ENCODE measurements at regions not wholly inside any gene's neighbourhood (a gene's known extent, or its start where the extent isn't known, plus 50 kb on each side); places are given as distances from the start of the nearest gene placed in this dataset.

DNA sequence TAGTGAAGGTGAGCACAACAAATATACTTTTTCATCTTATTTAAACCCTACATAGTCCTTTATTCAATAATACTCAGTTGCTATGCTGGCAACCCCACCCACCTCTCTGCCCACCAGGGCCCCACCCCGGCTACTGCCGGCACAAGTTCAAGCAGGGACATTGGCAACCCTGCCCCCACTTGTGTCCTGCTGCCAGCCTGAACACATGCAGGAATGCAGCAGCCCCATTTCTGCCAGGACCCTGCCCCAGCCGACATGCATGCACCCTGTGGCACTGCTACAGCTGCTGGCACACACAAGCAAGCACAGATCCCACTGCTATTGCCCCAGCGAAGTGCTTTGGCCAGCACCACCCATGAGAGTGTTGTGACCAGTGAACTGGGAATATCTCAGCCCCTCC is 289.8 kb downstream of the COG6 start:
- TF ChIP-seq, protein P1, sequence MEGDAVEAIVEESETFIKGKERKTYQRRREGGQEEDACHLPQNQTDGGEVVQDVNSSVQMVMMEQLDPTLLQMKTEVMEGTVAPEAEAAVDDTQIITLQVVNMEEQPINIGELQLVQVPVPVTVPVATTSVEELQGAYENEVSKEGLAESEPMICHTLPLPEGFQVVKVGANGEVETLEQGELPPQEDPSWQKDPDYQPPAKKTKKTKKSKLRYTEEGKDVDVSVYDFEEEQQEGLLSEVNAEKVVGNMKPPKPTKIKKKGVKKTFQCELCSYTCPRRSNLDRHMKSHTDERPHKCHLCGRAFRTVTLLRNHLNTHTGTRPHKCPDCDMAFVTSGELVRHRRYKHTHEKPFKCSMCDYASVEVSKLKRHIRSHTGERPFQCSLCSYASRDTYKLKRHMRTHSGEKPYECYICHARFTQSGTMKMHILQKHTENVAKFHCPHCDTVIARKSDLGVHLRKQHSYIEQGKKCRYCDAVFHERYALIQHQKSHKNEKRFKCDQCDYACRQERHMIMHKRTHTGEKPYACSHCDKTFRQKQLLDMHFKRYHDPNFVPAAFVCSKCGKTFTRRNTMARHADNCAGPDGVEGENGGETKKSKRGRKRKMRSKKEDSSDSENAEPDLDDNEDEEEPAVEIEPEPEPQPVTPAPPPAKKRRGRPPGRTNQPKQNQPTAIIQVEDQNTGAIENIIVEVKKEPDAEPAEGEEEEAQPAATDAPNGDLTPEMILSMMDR (IDR thresholded peaks at IDR 0.05; ENCODE audit: low read depth, low read length, poor library complexity, severe bottlenecking): no peak
- no peak for TF ChIP-seq EZH2phosphoT487 (IDR thresholded peaks at IDR 0.05; ENCODE audit: borderline replicate concordance, low read length)
